GM23338 (cell line): ENCODE measurements at regions not wholly inside any gene's neighbourhood (a gene's known extent, or its start where the extent isn't known, plus 50 kb on each side); places are given as distances from the start of the nearest gene placed in this dataset.

ENCODE experiments used
- CREB1 ChIP-seq: fragments of 250-450 bp; sonication (Bioruptor Pico); IDR thresholded peaks from 2 replicates; pipeline ENCODE4 v1.5.0; 2020; ENCODE audit warnings: low read depth, mild to moderate bottlenecking, moderate library complexity
- CTCF ChIP-seq, 2 experiments: fragments of 200-600 bp in 1 of 2; sonication (generic) in 1 of 2; conservative IDR thresholded peaks; 2 replicates each; pipeline versions ENCODE4 v1.5.1 to v1.6.1; 2016 to 2017; ENCODE audit warnings: antibody characterized with exemption in 2 of 2, low read depth in 2 of 2, mild to moderate bottlenecking in 2 of 2, moderate library complexity in 1 of 2
- EZH2 ChIP-seq: fragments of 200-600 bp; sonication (generic); IDR thresholded peaks from one replicate; pipeline ENCODE4 v1.8.0; 2017; ENCODE audit warnings: antibody characterized with exemption, mild to moderate bottlenecking, low read depth; ENCODE audit not compliant: unreplicated experiment
- EZH2phosphoT487 ChIP-seq: fragments of 200-600 bp; sonication (generic); IDR thresholded peaks from one replicate; pipeline ENCODE4 v1.8.1; 2018; ENCODE audit warnings: antibody characterized with exemption; ENCODE audit not compliant: unreplicated experiment
- POLR2AphosphoS5 ChIP-seq: IDR thresholded peaks from 2 replicates; pipeline ENCODE4 v1.6.1; 2016; ENCODE audit warnings: antibody characterized with exemption, low read depth
- TF ChIP-seq, protein P1 (sequence below): IDR thresholded peaks from 2 replicates; pipeline ENCODE4 v1.6.1; 2016; ENCODE audit warnings: antibody characterized with exemption
- TF ChIP-seq, protein P2 (sequence below): IDR thresholded peaks from one replicate; pipeline ENCODE4 v1.6.1; 2018; ENCODE audit warnings: antibody characterized with exemption; ENCODE audit not compliant: unreplicated experiment

DNA sequence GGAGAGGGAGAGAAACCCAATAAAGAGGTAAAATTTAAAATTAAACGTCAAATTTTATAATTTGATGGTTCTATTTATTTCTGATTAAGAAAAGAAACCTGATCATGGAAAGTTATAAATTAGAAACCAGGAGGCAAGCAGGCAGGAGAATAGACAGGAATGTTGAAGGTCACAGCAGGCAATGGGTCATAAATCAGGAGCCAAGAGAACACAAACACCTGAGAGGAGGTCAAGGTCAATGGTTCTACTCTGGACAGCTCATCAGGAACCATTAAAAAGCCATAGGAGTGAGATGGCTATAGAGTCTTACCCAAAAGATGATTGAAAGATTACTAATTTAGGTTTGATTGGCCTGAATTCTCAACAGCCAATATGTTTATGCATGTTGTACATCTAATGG is 126.9 kb upstream of the HCCS start:
- TF ChIP-seq CTCF (conservative IDR thresholded peaks at IDR 0.05; ENCODE audit: low read depth in 2 of 2) = no peak
- TF ChIP-seq, protein P1, sequence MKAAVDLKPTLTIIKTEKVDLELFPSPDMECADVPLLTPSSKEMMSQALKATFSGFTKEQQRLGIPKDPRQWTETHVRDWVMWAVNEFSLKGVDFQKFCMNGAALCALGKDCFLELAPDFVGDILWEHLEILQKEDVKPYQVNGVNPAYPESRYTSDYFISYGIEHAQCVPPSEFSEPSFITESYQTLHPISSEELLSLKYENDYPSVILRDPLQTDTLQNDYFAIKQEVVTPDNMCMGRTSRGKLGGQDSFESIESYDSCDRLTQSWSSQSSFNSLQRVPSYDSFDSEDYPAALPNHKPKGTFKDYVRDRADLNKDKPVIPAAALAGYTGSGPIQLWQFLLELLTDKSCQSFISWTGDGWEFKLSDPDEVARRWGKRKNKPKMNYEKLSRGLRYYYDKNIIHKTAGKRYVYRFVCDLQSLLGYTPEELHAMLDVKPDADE = no peak
- no peak for TF ChIP-seq EZH2
- TF ChIP-seq CREB1 (CRISPR knock-in tag) = no peak
- TF ChIP-seq EZH2phosphoT487 = no peak
- no peak for TF ChIP-seq POLR2AphosphoS5
- TF ChIP-seq, protein P2, sequence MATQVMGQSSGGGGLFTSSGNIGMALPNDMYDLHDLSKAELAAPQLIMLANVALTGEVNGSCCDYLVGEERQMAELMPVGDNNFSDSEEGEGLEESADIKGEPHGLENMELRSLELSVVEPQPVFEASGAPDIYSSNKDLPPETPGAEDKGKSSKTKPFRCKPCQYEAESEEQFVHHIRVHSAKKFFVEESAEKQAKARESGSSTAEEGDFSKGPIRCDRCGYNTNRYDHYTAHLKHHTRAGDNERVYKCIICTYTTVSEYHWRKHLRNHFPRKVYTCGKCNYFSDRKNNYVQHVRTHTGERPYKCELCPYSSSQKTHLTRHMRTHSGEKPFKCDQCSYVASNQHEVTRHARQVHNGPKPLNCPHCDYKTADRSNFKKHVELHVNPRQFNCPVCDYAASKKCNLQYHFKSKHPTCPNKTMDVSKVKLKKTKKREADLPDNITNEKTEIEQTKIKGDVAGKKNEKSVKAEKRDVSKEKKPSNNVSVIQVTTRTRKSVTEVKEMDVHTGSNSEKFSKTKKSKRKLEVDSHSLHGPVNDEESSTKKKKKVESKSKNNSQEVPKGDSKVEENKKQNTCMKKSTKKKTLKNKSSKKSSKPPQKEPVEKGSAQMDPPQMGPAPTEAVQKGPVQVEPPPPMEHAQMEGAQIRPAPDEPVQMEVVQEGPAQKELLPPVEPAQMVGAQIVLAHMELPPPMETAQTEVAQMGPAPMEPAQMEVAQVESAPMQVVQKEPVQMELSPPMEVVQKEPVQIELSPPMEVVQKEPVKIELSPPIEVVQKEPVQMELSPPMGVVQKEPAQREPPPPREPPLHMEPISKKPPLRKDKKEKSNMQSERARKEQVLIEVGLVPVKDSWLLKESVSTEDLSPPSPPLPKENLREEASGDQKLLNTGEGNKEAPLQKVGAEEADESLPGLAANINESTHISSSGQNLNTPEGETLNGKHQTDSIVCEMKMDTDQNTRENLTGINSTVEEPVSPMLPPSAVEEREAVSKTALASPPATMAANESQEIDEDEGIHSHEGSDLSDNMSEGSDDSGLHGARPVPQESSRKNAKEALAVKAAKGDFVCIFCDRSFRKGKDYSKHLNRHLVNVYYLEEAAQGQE = no peak
